ENCODE measurements at regions not wholly inside any gene's neighbourhood (a gene's known extent, or its start where the extent isn't known, plus 50 kb on each side); places are given as distances from the start of the nearest gene placed in this dataset.

DNA sequence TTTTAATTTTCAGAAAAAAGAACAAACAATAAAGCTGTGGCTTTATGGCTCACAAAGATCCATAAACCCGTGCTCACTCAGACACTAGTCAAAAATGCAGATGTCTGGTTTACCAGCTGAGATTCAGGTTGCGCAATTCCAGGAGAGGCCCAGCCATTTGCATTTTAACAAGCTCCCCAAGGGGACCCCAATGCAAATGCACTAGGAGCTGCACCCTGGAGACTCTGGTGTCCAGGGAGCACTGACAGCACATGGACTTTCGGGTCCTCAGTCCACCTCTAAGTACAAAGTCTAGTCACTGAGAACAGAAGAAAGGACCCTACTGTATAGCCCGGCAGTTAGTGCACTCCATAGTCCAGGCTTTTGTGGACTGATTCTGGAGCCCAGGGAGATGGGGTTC is 326.3 kb downstream of the MAF start:
- in situ Hi-C loops (cut with HindIII; ENCODE audit: low sequenced_read_pairs): no loop called here

DNA sequence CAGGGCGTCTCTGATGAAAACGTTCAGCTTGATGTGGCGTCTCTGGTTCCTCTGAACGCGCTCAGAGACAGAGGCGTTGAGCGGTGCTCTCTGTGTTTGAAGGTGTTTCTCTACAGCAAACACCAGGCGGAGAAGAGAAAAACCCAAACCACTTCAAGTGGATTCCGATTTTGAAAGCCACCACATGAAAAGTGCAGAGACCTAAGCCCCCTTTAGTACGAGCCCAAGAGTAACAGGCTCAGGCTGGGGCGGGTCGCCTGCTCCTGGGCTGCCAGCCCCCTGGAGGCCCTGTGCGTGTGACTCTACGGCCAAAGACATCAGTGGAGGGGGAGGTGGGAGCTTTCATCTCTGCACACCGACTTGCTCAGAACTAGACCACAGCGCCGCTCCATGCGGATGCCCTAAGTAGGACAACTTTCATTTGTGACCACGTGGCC is 328.4 kb downstream of the MAF start:
- in situ Hi-C loops (cut with HindIII; ENCODE audit: low sequenced_read_pairs): no loop called here

- in situ Hi-C loops (cut with HindIII; ENCODE audit: low sequenced_read_pairs): no loop called here
Measured at GRCh38 chr16:79271583-79271982, 329.0 kb downstream of the MAF start.

GRCh38 chr16:79270011-79270410 is 330.5 kb downstream of the MAF start:
- in situ Hi-C loops (cut with HindIII; ENCODE audit: low sequenced_read_pairs): no loop called here

- in situ Hi-C loops (cut with HindIII; ENCODE audit: low sequenced_read_pairs): no loop called here
Measured at GRCh38 chr16:79269211-79269863, 331.2 kb downstream of the MAF start.

GRCh38 chr16:79267781-79268180 is 332.8 kb downstream of the MAF start:
- in situ Hi-C loops (cut with HindIII; ENCODE audit: low sequenced_read_pairs): no loop called here

GRCh38 chr16:79267146-79267545 is 333.4 kb downstream of the MAF start:
- in situ Hi-C loops (cut with HindIII; ENCODE audit: low sequenced_read_pairs): no loop called here

DNA sequence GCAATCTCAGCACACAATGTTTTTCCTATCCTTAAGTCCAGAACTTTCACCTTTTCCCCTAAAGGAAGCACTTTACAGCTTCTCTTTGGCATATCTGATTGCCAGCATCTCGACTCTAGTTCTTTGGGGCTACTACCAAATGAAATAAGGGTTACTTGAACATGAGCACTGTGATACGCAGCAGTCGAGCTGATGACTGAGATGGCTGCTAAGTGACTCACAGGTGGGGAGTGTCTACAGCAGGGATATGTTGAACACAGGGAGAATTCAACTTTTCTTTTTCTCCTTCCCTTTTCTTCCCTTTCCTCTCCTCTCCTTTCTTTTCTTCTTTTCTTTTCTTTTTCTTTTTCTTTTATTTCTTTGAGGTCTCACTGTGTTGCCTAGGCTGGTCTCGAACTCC is 334.8 kb downstream of the MAF start:
- in situ Hi-C loops (cut with HindIII; ENCODE audit: low sequenced_read_pairs): no loop called here

DNA sequence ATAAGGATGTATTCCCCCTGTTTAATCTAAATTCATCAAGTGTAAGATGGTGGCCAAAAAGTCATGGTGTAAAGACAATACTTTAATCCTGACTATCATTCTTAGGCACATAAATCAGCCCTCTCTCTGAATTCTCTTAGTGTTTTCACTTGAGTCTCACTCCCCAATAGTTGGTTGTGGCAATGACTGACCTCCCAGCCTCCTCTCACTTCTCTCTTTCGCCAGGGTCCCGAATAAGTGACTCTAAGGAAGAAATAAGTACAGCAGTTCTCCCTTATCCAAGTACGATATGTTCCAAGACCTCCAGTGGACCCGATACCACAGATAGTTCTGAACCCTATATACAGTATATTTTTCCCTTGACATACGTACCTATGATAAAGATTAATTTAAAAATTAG is 335.3 kb downstream of the MAF start:
- in situ Hi-C loops (cut with HindIII; ENCODE audit: low sequenced_read_pairs): no loop called here

- in situ Hi-C loops (cut with HindIII; ENCODE audit: low sequenced_read_pairs): no loop called here
Measured at GRCh38 chr16:79264237-79265109, 336.1 kb downstream of the MAF start.

GRCh38 chr16:79263425-79263824 is 337.1 kb downstream of the MAF start:
- in situ Hi-C loops (cut with HindIII; ENCODE audit: low sequenced_read_pairs): no loop called here
